ENCODE measurements at regions not wholly inside any gene's neighbourhood (a gene's known extent, or its start where the extent isn't known, plus 50 kb on each side); places are given as distances from the start of the nearest gene placed in this dataset.

DNA sequence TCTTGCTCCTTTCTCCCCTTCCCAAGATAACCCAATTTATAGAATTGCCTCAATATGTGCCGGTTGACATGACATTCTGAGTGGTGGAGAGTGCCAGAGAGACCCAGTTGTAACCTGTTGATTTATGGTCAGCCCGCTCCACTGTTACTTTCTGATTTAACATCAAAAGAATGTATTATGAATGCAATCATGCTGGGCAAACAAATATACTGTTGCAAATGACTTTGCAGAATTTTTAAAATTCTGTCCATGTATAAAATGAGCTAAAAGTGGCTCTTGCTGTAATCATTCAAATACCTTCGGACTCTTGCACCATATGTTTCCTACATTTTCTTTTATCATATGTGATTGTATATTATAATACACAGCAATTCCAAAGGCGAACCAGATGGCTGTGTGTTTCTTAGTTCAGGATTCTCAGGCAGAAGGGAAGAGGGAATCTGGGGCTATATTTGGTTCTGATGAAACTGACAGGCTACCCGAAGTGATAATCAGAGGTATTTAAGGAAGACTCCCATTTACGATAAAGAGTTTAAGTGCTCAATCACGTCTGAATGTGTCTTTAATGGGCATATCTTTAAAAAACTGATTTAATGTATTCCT lies 131.7 kb downstream of the CLCN4 start:
- H3K36me3 ChIP-seq = no peaks in the 10 kb centered on the region
- no peaks in the 10 kb centered on the region for H3K4me1 ChIP-seq
- TF ChIP-seq CTCF (IDR thresholded peaks at IDR 0.05; ENCODE audit: borderline replicate concordance) = no peak
- no peak overlapping the region for H3K4me3 ChIP-seq
- intact Hi-C loops (cut with micrococcal nuclease) = no loop called here
- no peaks in the 10 kb centered on the region for H3K9me3 ChIP-seq (replicated peaks)
- no peaks in the 10 kb centered on the region for H3K27me3 ChIP-seq (ENCODE audit: low read depth)
- no peak for DNase-seq
- H3K27ac ChIP-seq (replicated peaks) = no peak overlapping the region

DNA sequence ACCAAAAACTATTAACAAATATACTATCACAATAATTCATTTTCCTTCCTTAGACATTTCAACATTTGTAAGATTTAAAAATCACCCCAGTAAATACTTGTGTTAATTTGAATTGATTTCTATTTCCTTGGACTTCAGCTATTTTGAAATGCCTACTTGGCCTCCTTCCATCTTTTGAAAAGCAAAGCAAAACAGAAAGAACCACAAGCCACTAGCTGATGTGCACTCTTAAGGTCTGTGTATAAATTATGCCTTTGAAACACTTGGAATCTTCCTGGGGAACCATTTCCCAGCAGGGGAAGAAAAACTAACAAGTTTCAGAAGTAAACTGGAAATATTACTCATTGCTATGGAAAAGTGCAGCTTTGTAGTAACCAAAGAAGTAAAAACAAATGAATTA lies 139.8 kb downstream of the CLCN4 start:
- no peaks in the 10 kb centered on the region for H3K27me3 ChIP-seq (ENCODE audit: low read depth)
- TF ChIP-seq CTCF (IDR thresholded peaks at IDR 0.05; ENCODE audit: borderline replicate concordance) = no peak
- no peak overlapping the region for H3K4me3 ChIP-seq
- H3K9me3 ChIP-seq (replicated peaks) = no peaks in the 10 kb centered on the region
- H3K4me1 ChIP-seq = no peaks in the 10 kb centered on the region
- intact Hi-C loops (cut with micrococcal nuclease) = no loop called here
- H3K36me3 ChIP-seq = no peaks in the 10 kb centered on the region
- DNase-seq = no peak
- H3K27ac ChIP-seq (replicated peaks) = no peak overlapping the region

- no peaks in the 10 kb centered on the region for H3K27me3 ChIP-seq (ENCODE audit: low read depth)
- H3K36me3 ChIP-seq = no peaks in the 10 kb centered on the region
- no peak for TF ChIP-seq CTCF (IDR thresholded peaks at IDR 0.05; ENCODE audit: borderline replicate concordance)
- no peaks in the 10 kb centered on the region for H3K9me3 ChIP-seq (replicated peaks)
- intact Hi-C loops (cut with micrococcal nuclease) = no loop called here
- no peak overlapping the region for H3K27ac ChIP-seq (replicated peaks)
- no peak overlapping the region for H3K4me3 ChIP-seq
- no peaks in the 10 kb centered on the region for H3K4me1 ChIP-seq
- DNase-seq = no peak
Measured at GRCh38 chrX:10310511-10310910, 153.7 kb downstream of the CLCN4 start.

- no peak for DNase-seq
- Histone ChIP-seq H3K4me1 (no peaks in the 10 kb centered on the region), H3K4me3 (no peak overlapping the region), H3K36me3 (no peaks in the 10 kb centered on the region), H3K9me3 (replicated peaks) (no peaks in the 10 kb centered on the region), H3K27me3 (ENCODE audit: low read depth) (no peaks in the 10 kb centered on the region), H3K27ac (replicated peaks) (no peak overlapping the region)
- intact Hi-C loops (cut with micrococcal nuclease) = no loop called here
- TF ChIP-seq CTCF (IDR thresholded peaks at IDR 0.05; ENCODE audit: borderline replicate concordance) = no peak
Measured at GRCh38 chrX:10314530-10315104, 157.8 kb downstream of the CLCN4 start.

DNA sequence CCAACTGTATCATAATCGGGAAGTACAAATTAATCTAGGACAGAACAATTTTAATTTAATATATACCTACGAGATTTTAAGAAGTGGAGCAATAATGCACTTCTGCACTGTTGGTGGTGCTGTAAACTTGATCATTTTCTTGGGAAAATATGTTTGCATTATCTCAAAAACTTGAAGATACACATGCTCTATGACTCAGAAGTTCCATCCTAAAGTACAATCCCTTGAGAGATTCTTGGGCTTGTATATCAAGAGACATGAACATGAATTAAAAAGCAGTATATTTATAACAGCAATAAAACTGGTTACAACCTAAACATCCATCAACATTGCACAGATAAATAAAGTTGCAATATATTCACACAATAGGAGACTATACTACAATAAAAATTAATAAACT lies 168.8 kb downstream of the CLCN4 start:
- H3K27me3 ChIP-seq (ENCODE audit: low read depth) = no peaks in the 10 kb centered on the region
- no peaks in the 10 kb centered on the region for H3K9me3 ChIP-seq (replicated peaks)
- DNase-seq = no peak
- no peaks in the 10 kb centered on the region for H3K36me3 ChIP-seq
- TF ChIP-seq CTCF (IDR thresholded peaks at IDR 0.05; ENCODE audit: borderline replicate concordance) = no peak
- no peaks in the 10 kb centered on the region for H3K4me1 ChIP-seq
- no peak overlapping the region for H3K27ac ChIP-seq (replicated peaks)
- intact Hi-C loops (cut with micrococcal nuclease) = no loop called here
- no peak overlapping the region for H3K4me3 ChIP-seq
